ENCODE measurements at regions not wholly inside any gene's neighbourhood (a gene's known extent, or its start where the extent isn't known, plus 50 kb on each side); places are given as distances from the start of the nearest gene placed in this dataset.

- Histone ChIP-seq H4K20me1 (replicated peaks in 1 of 2; ENCODE audit: control insufficient read depth in 1 of 2, insufficient read depth in 2 of 2, low read length in 2 of 2) (no peaks in the 10 kb centered on the region), H3K27me3 (replicated peaks in 1 of 4; ENCODE audit: control insufficient read depth in 3 of 4, extremely low read depth in 1 of 4, insufficient read depth in 3 of 4, low read length in 3 of 4) (no peaks in the 10 kb centered on the region), H3K56ac (replicated peaks; ENCODE audit: insufficient read length, low read depth, low read length) (no peak overlapping the region), H2BK12ac (ENCODE audit: low read depth, low read length) (no peak overlapping the region), H3K36me3 (ENCODE audit: control insufficient read depth in 2 of 4, insufficient read depth in 4 of 4, low read length in 3 of 4) (no peaks in the 10 kb centered on the region), H3K79me1 (ENCODE audit: low read depth, low read length) (no peaks in the 10 kb centered on the region), H2AK5ac (ENCODE audit: low read depth, low read length) (no peak overlapping the region), H2AFZ (ENCODE audit: low read length) (no peak overlapping the region), H3K4me1 (replicated peaks in 1 of 4; ENCODE audit: control insufficient read depth in 3 of 4, insufficient read depth in 4 of 4, low read length in 3 of 4) (peaks cover 0 to 19% (median 15%) of the 10 kb centered on the region in 4 experiments; a peak in 6 of 7 replicates), H3K4me2 (ENCODE audit: insufficient read depth in 1 of 2, low read depth in 2 of 2, low read length in 2 of 2) (no peak overlapping the region), H3K79me2 (ENCODE audit: control insufficient read depth in 1 of 2, insufficient read depth in 2 of 2, low read length in 2 of 2) (no peaks in the 10 kb centered on the region), H4K5ac (ENCODE audit: insufficient read length, low read depth, low read length) (no peak overlapping the region), H3K14ac (ENCODE audit: insufficient read length) (no peak overlapping the region), H2BK120ac (replicated peaks; ENCODE audit: low read depth, low read length) (no peak overlapping the region), H3K27ac (ENCODE audit: low read depth, low read length) (no peak overlapping the region), H3K4me3 (ENCODE audit: extremely low read depth in 1 of 4, insufficient read depth in 2 of 4, low read depth in 3 of 4, low read length in 4 of 4) (no peak overlapping the region), H3K4ac (replicated peaks; ENCODE audit: insufficient read length, low read depth, low read length) (no peak overlapping the region), H3K18ac (ENCODE audit: extremely low read depth, low read length) (no peak overlapping the region), H3K23me2 (ENCODE audit: low read depth, low read length) (no peaks in the 10 kb centered on the region; the same call in 1 of the 2 replicates), H3K23ac (ENCODE audit: insufficient read length) (no peak overlapping the region), H3K9me3 (ENCODE audit: insufficient read depth in 2 of 2, low read depth in 1 of 2, low read length in 1 of 2) (no peaks in the 10 kb centered on the region), H2BK15ac (ENCODE audit: low read length) (no peak overlapping the region), H4K8ac (ENCODE audit: extremely low read depth, insufficient read depth, low read length) (no peak overlapping the region), H2BK20ac (ENCODE audit: low read length) (no peak overlapping the region), H3K9ac (replicated peaks in 1 of 4; ENCODE audit: extremely low read depth in 1 of 4, low read depth in 3 of 4, low read length in 3 of 4) (no peak overlapping the region), H2BK5ac (ENCODE audit: low read depth, low read length) (no peak overlapping the region), H4K91ac (replicated peaks; ENCODE audit: insufficient read length, low read length) (no peak overlapping the region)
- 94% methylated on average over 2 of the region's 2 CpGs; no CpG with 5 or more reads in 1 of the 2 experiments for WGBS, 2 experiments (ENCODE audit: extremely low coverage in 1 of 2, insufficient coverage in 1 of 2, insufficient read length in 1 of 2, insufficient replicate concordance in 2 of 2, low coverage in 1 of 2, low lambda C conversion rate in 2 of 2, missing lambda C conversion rate in 1 of 2)
- POLR2A ChIA-PET (ENCODE audit: partially characterized antibody), result no interaction called here
- FAIRE-seq (no peak), DNase-seq (ENCODE audit: low read depth in 1 of 2, low spot score in 2 of 2) (no peak)
- no peak for TF ChIP-seq RBBP5 (IDR thresholded peaks at IDR 0.05; ENCODE audit: borderline replicate concordance, low read depth, low read length)
- TF ChIP-seq SP2 (IDR thresholded peaks at IDR 0.05; ENCODE audit: low read length), result no peak
- TF ChIP-seq FOSL1 (IDR thresholded peaks at IDR 0.05; ENCODE audit: insufficient read depth, low read depth, low read length), result no peak
- TF ChIP-seq ASH2L (IDR thresholded peaks at IDR 0.05; ENCODE audit: low read length), result no peak
- no peak for TF ChIP-seq BACH1 (IDR thresholded peaks at IDR 0.05; ENCODE audit: low read length)
- no peak for TF ChIP-seq BRCA1 (IDR thresholded peaks at IDR 0.05; ENCODE audit: low read depth, low read length)
- TF ChIP-seq SAP30 (IDR thresholded peaks at IDR 0.05; ENCODE audit: insufficient read depth, insufficient replicate concordance, low read length), result no peak
- no peak for TF ChIP-seq SUZ12 (IDR thresholded peaks at IDR 0.05; ENCODE audit: low read length)
- no peak for TF ChIP-seq POU5F1 (IDR thresholded peaks at IDR 0.05; ENCODE audit: low read depth, low read length)
- TF ChIP-seq KDM4A (IDR thresholded peaks at IDR 0.05; ENCODE audit: low read depth, low read length, severe bottlenecking), result no peak
- TF ChIP-seq KDM1A (IDR thresholded peaks at IDR 0.05; ENCODE audit: borderline replicate concordance, low read length), result no peak
- no peak for TF ChIP-seq TEAD4 (IDR thresholded peaks at IDR 0.05; ENCODE audit: low read depth, low read length)
- CTCF ChIA-PET (ENCODE audit: partially characterized antibody), result interaction anchor here (0.6 to 0.7 kb wide), 3 partner anchors 47 to 199 kb away, joined by 3 read pairs; no protein-coding TSS in a partner anchor
These were observed 284.8 kb upstream of the FMN2 start for GRCh38 chr1:239806897-239807296.

All from H1 (cell line).